ENCODE measurements at regions not wholly inside any gene's neighbourhood (a gene's known extent, or its start where the extent isn't known, plus 50 kb on each side); places are given as distances from the start of the nearest gene placed in this dataset.

GRCh38 chr13:75073786-75074185 lies 408.2 kb downstream of the TBC1D4 start:
- no peak overlapping the region for H3K27ac ChIP-seq (ENCODE audit: low read depth in 2 of 2, low read length in 2 of 2)
- H3K4me3 ChIP-seq (ENCODE audit: low read length in 3 of 3): no peak overlapping the region
- TF ChIP-seq CTCF (IDR thresholded peaks at IDR 0.05; ENCODE audit: borderline replicate concordance, extremely low read depth, insufficient read depth): no peak
- H3K27me3 ChIP-seq (ENCODE audit: control insufficient read depth, insufficient read depth, low read length): no peaks in the 10 kb centered on the region
- DNase-seq (no peak), FAIRE-seq (no peak)
- H3K9me3 ChIP-seq (ENCODE audit: control insufficient read depth in 2 of 3, insufficient read depth in 1 of 3, low read length in 3 of 3): no peaks in the 10 kb centered on the region
- intact Hi-C loops (cut with DNase I): no loop called here
- H3K4me1 ChIP-seq (ENCODE audit: control insufficient read depth in 2 of 3, insufficient read depth in 2 of 3, low read depth in 1 of 3, low read length in 3 of 3): peaks cover 0 to 5% (median 0%) of the 10 kb centered on the region in 3 donors
- no peaks in the 10 kb centered on the region for H3K36me3 ChIP-seq (ENCODE audit: control insufficient read depth in 2 of 3, insufficient read depth in 3 of 3, low read length in 3 of 3)
- H3K9ac ChIP-seq (ENCODE audit: low read length in 3 of 3): no peak overlapping the region

GRCh38 chr13:75072891-75073290 lies 409.1 kb downstream of the TBC1D4 start:
- no peak for TF ChIP-seq CTCF (IDR thresholded peaks at IDR 0.05; ENCODE audit: borderline replicate concordance, extremely low read depth, insufficient read depth)
- Histone ChIP-seq H3K36me3 (ENCODE audit: control insufficient read depth in 2 of 3, insufficient read depth in 3 of 3, low read length in 3 of 3) (no peaks in the 10 kb centered on the region), H3K4me3 (ENCODE audit: low read length in 3 of 3) (no peak overlapping the region), H3K9me3 (ENCODE audit: control insufficient read depth in 2 of 3, insufficient read depth in 1 of 3, low read length in 3 of 3) (no peaks in the 10 kb centered on the region), H3K27me3 (ENCODE audit: control insufficient read depth, insufficient read depth, low read length) (no peaks in the 10 kb centered on the region), H3K27ac (ENCODE audit: low read depth in 2 of 2, low read length in 2 of 2) (no peak overlapping the region), H3K9ac (ENCODE audit: low read length in 3 of 3) (no peak overlapping the region), H3K4me1 (ENCODE audit: control insufficient read depth in 2 of 3, insufficient read depth in 2 of 3, low read depth in 1 of 3, low read length in 3 of 3) (peaks cover 0 to 5% (median 0%) of the 10 kb centered on the region in 3 donors)
- DNase-seq: peak in 1 of 5 donors; percentile 15
- FAIRE-seq: no peak
- intact Hi-C loops (cut with DNase I): no loop called here

GRCh38 chr13:75072368-75072767 lies 409.6 kb downstream of the TBC1D4 start:
- Histone ChIP-seq H3K4me1 (ENCODE audit: control insufficient read depth in 2 of 3, insufficient read depth in 2 of 3, low read depth in 1 of 3, low read length in 3 of 3) (peaks cover 0 to 5% (median 0%) of the 10 kb centered on the region in 3 donors), H3K36me3 (ENCODE audit: control insufficient read depth in 2 of 3, insufficient read depth in 3 of 3, low read length in 3 of 3) (no peaks in the 10 kb centered on the region), H3K9me3 (ENCODE audit: control insufficient read depth in 2 of 3, insufficient read depth in 1 of 3, low read length in 3 of 3) (no peaks in the 10 kb centered on the region), H3K27ac (ENCODE audit: low read depth in 2 of 2, low read length in 2 of 2) (no peak overlapping the region), H3K27me3 (ENCODE audit: control insufficient read depth, insufficient read depth, low read length) (no peaks in the 10 kb centered on the region), H3K4me3 (ENCODE audit: low read length in 3 of 3) (no peak overlapping the region), H3K9ac (ENCODE audit: low read length in 3 of 3) (no peak overlapping the region)
- intact Hi-C loops (cut with DNase I): no loop called here
- TF ChIP-seq CTCF (IDR thresholded peaks at IDR 0.05; ENCODE audit: borderline replicate concordance, extremely low read depth, insufficient read depth): no peak
- DNase-seq: no peak
- FAIRE-seq: no peak

- H3K4me3 ChIP-seq (ENCODE audit: low read length in 3 of 3): no peak overlapping the region
- peaks cover 0 to 5% (median 0%) of the 10 kb centered on the region in 3 donors for H3K4me1 ChIP-seq (ENCODE audit: control insufficient read depth in 2 of 3, insufficient read depth in 2 of 3, low read depth in 1 of 3, low read length in 3 of 3)
- no peak overlapping the region for H3K27ac ChIP-seq (ENCODE audit: low read depth in 2 of 2, low read length in 2 of 2)
- H3K27me3 ChIP-seq (ENCODE audit: control insufficient read depth, insufficient read depth, low read length): no peaks in the 10 kb centered on the region
- TF ChIP-seq CTCF (IDR thresholded peaks at IDR 0.05; ENCODE audit: borderline replicate concordance, extremely low read depth, insufficient read depth): no peak
- no peaks in the 10 kb centered on the region for H3K9me3 ChIP-seq (ENCODE audit: control insufficient read depth in 2 of 3, insufficient read depth in 1 of 3, low read length in 3 of 3)
- FAIRE-seq (no peak), DNase-seq (peak in 3 of 5 donors; percentile 29 to 51 (median 37))
- no peak overlapping the region for H3K9ac ChIP-seq (ENCODE audit: low read length in 3 of 3)
- intact Hi-C loops (cut with DNase I): no loop called here
- H3K36me3 ChIP-seq (ENCODE audit: control insufficient read depth in 2 of 3, insufficient read depth in 3 of 3, low read length in 3 of 3): no peaks in the 10 kb centered on the region
Observed at GRCh38 chr13:75071796-75072195, 410.2 kb downstream of the TBC1D4 start.
